ENCODE measurements at regions not wholly inside any gene's neighbourhood (a gene's known extent, or its start where the extent isn't known, plus 50 kb on each side); places are given as distances from the start of the nearest gene placed in this dataset.

DNA sequence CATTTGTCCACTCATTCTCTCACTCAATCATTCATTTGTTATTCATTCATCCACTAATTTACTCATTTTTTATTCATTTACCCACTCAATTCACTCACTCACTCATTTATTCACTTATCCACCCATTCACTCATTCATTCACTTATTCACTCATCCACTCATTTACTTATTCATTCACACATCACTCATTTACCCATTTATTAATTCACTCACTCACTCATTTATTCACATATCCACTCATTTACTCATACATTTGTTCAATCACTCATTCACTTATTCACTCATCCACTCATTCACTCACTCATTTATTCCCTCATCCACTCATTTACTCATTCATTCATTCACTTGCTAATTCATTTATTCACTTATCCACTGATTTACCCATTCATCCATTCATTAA is 129.1 kb downstream of the TTLL2 start:
- Histone ChIP-seq H3K4me3 (no peak overlapping the region), H3K4me1 (no peaks in the 10 kb centered on the region), H3K27ac (no peak overlapping the region), H3K36me3 (no peaks in the 10 kb centered on the region), H3K27me3 (peaks cover 0 to 14% (median 0%) of the 10 kb centered on the region in 4 donors), H3K9me3 (no peaks in the 10 kb centered on the region)
- no peak for DNase-seq
- TF ChIP-seq, protein P1, sequence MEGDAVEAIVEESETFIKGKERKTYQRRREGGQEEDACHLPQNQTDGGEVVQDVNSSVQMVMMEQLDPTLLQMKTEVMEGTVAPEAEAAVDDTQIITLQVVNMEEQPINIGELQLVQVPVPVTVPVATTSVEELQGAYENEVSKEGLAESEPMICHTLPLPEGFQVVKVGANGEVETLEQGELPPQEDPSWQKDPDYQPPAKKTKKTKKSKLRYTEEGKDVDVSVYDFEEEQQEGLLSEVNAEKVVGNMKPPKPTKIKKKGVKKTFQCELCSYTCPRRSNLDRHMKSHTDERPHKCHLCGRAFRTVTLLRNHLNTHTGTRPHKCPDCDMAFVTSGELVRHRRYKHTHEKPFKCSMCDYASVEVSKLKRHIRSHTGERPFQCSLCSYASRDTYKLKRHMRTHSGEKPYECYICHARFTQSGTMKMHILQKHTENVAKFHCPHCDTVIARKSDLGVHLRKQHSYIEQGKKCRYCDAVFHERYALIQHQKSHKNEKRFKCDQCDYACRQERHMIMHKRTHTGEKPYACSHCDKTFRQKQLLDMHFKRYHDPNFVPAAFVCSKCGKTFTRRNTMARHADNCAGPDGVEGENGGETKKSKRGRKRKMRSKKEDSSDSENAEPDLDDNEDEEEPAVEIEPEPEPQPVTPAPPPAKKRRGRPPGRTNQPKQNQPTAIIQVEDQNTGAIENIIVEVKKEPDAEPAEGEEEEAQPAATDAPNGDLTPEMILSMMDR (IDR thresholded peaks at IDR 0.05): no peak
- no peak for TF ChIP-seq POLR2A (IDR thresholded peaks at IDR 0.05)
- intact Hi-C loops (cut with DNase I): no loop called here

DNA sequence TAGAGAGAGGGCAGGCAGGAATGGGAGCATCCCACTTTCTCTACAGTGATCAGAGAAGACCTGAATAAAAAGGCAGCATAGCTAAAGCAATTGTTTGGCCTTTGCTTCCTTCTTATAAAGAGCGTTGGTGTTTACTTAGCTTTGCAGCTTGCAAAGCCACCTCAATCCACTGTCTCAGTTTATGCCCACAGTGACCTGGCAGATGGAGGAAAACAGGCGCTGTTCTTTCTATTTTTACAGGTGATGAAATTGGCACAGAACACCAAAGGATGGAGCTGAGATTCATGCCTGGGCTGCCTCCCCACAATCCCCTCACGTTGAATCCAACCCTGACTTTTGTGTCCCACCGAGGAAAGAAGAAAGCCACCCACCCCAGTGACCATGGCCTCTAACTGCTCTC is 130.5 kb downstream of the TTLL2 start:
- Histone ChIP-seq H3K27ac (no peak overlapping the region), H3K4me3 (no peak overlapping the region), H3K27me3 (peaks cover 0 to 23% (median 0%) of the 10 kb centered on the region in 4 donors), H3K9me3 (no peaks in the 10 kb centered on the region), H3K36me3 (no peaks in the 10 kb centered on the region), H3K4me1 (no peaks in the 10 kb centered on the region)
- intact Hi-C loops (cut with DNase I): no loop called here
- TF ChIP-seq POLR2A (IDR thresholded peaks at IDR 0.05): no peak
- TF ChIP-seq, protein P1 (IDR thresholded peaks at IDR 0.05): no peak
- no peak for DNase-seq
- WGBS, 2 donors: 51 to 59% methylated on average over 4 of the region's 4 CpGs

DNA sequence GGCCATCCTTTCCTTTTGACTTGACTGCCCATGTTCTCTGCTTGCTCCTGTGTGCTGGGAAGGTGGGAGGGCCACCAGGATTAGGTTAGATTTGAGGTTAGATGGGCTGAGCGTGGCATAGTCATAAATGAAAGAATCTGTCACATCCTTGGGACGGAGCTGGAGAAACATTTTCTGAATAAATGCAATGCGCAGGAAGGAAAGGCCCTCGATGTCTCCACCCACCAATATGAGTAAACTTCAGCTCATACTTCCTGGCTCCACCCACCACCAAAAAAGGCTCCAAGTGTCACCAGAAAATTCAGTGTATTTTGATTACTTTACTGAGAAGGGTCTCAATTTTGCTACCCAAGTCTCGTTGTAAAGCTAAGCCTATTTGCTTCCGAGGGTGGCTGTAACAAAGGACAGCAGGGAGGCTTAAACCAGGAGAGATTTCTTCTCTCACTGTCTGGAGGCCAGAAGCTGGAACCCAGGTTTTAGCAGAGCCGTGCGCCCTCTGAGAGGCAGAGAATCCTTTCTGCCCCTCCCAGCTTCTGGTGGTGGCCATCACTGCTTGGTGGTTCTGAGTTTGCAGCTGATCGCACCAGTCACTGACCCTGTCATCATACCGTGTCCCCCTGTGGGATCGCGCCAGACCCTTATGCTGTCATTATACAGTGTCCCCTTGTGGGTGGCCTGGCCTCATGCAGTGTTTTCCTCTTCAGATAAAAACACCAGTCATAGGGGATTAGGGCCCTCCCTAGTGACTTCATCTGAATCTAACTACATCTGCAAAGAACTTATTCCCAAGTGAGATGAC is 137.8 kb downstream of the TTLL2 start:
- H3K27me3 ChIP-seq: peaks cover 0 to 19% (median 0%) of the 10 kb centered on the region in 4 donors
- H3K9me3 ChIP-seq: no peaks in the 10 kb centered on the region
- intact Hi-C loops (cut with DNase I): no loop called here
- no peak overlapping the region for H3K4me3 ChIP-seq
- no peaks in the 10 kb centered on the region for H3K4me1 ChIP-seq
- no peak overlapping the region for H3K27ac ChIP-seq
- no peak for DNase-seq
- 80 to 90% methylated on average over 8 to 12 of the region's 12 CpGs for WGBS, 2 donors
- TF ChIP-seq POLR2A (IDR thresholded peaks at IDR 0.05): no peak
- TF ChIP-seq, protein P1 (IDR thresholded peaks at IDR 0.05): no peak
- no peaks in the 10 kb centered on the region for H3K36me3 ChIP-seq

DNA sequence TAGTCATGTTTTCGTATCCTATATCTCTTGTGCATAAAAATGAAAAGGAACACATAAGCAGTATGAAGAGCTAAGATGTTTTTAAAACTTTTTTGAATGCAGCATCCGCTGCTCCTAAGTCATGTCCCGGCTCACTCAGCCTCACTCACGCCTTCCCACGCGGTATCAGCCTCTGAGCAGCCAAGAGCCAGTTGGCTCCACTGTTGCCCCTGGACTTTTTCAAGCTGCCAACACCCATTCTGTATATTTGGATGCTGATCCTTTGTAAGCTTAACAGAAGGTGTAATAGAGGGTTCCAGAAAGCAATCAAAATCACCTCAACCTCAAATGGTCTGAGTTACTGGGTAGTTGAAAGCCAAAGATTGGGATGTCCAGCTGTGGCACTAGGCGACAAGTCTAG is 139.3 kb downstream of the TTLL2 start:
- intact Hi-C loops (cut with DNase I): no loop called here

DNA sequence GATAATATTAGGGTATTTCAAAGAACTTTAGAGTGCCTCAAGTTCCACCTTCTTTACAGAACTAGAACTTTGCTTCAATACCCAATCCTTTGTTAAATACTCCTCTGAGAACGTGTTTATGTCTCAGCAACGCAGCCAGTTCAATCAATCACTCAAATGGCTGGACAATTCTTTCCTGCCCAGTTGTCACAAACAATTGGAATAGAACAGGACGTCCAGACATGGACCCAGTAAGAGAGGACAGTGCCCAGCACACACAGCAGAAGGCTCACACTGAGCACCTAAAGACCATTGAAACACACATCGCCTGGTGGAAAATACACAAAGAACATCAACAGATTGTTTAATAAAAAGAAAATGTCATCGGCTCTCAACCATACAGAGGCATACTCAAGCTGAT is 140.6 kb downstream of the TTLL2 start:
- no peaks in the 10 kb centered on the region for H3K36me3 ChIP-seq
- no peaks in the 10 kb centered on the region for H3K9me3 ChIP-seq
- no peak overlapping the region for H3K27ac ChIP-seq
- peaks cover 0 to 2% (median 0%) of the 10 kb centered on the region in 4 donors for H3K27me3 ChIP-seq
- intact Hi-C loops (cut with DNase I): no loop called here
- no peak for DNase-seq
- WGBS, 2 donors: 66 to 69% methylated on average over 5 of the region's 5 CpGs
- no peak overlapping the region for H3K4me3 ChIP-seq
- TF ChIP-seq, protein P1 (IDR thresholded peaks at IDR 0.05): no peak
- TF ChIP-seq POLR2A (IDR thresholded peaks at IDR 0.05): no peak
- H3K4me1 ChIP-seq: no peaks in the 10 kb centered on the region

More for the DNA sequence above, 139.3 kb downstream of the TTLL2 start:
- Histone ChIP-seq H3K36me3 (no peaks in the 10 kb centered on the region), H3K4me3 (no peak overlapping the region), H3K4me1 (no peaks in the 10 kb centered on the region), H3K27me3 (peaks cover 0 to 11% (median 0%) of the 10 kb centered on the region in 4 donors), H3K27ac (no peak overlapping the region), H3K9me3 (no peaks in the 10 kb centered on the region)
- DNase-seq: no peak
- WGBS, 2 donors: 80 to 86% methylated on average over 6 to 7 of the region's 7 CpGs
- TF ChIP-seq POLR2A (IDR thresholded peaks at IDR 0.05): no peak
- TF ChIP-seq, protein P1 (IDR thresholded peaks at IDR 0.05): no peak
